ENCODE measurements at regions not wholly inside any gene's neighbourhood (a gene's known extent, or its start where the extent isn't known, plus 50 kb on each side); places are given as distances from the start of the nearest gene placed in this dataset.

- Histone ChIP-seq H3K27ac (replicated peaks in 1 of 4) (no peak overlapping the region), H3K4me1 (no peaks in the 10 kb centered on the region), H3K36me3 (no peaks in the 10 kb centered on the region), H3K27me3 (no peaks in the 10 kb centered on the region), H3K9me3 (no peaks in the 10 kb centered on the region), H3K4me3 (no peak overlapping the region)
- intact Hi-C loops (cut with DNase I), result no loop called here
- TF ChIP-seq POLR2A (IDR thresholded peaks at IDR 0.05; ENCODE audit: low read depth) (no peak), POLR2AphosphoS5 (IDR thresholded peaks at IDR 0.05) (no peak), EP300 (IDR thresholded peaks at IDR 0.05) (no peak), CTCF (IDR thresholded peaks at IDR 0.05) (no peak)
- no peak for DNase-seq (ENCODE audit: extremely low spot score)
- WGBS, result 71% methylated on average over 3 of the region's 3 CpGs
Measured at GRCh38 chr9:108746001-108746400, 109.8 kb downstream of the ACTL7B start.

DNA sequence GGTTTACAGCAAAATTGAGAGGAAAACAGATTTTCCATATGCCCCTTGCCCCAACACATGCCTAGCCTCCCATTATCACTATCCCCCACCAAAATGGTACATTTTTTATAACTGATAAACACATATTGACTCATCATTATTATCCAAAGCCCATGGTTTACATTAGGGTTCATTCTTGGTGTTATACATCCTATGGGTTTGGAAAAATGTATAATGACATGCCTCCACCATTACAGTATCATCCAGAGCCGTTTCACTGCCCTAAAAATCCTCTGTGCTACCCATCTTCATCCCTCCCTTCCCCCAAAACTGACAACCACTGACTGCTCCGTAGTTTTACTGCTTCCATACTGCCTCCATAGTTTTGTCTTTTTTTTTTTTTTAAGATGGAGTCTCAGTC, 111.1 kb downstream of the ACTL7B start:
- no peaks in the 10 kb centered on the region for H3K4me1 ChIP-seq
- intact Hi-C loops (cut with DNase I), result no loop called here
- WGBS, result 82% methylated on average over 2 of the region's 2 CpGs
- no peak overlapping the region for H3K4me3 ChIP-seq
- H3K27me3 ChIP-seq, result no peaks in the 10 kb centered on the region
- TF ChIP-seq CTCF (IDR thresholded peaks at IDR 0.05) (no peak), POLR2A (IDR thresholded peaks at IDR 0.05; ENCODE audit: low read depth) (no peak), POLR2AphosphoS5 (IDR thresholded peaks at IDR 0.05) (no peak), EP300 (IDR thresholded peaks at IDR 0.05) (no peak)
- H3K27ac ChIP-seq (replicated peaks in 1 of 4), result no peak overlapping the region
- H3K36me3 ChIP-seq, result no peaks in the 10 kb centered on the region
- no peak for DNase-seq (ENCODE audit: extremely low spot score)
- H3K9me3 ChIP-seq, result no peaks in the 10 kb centered on the region

DNA sequence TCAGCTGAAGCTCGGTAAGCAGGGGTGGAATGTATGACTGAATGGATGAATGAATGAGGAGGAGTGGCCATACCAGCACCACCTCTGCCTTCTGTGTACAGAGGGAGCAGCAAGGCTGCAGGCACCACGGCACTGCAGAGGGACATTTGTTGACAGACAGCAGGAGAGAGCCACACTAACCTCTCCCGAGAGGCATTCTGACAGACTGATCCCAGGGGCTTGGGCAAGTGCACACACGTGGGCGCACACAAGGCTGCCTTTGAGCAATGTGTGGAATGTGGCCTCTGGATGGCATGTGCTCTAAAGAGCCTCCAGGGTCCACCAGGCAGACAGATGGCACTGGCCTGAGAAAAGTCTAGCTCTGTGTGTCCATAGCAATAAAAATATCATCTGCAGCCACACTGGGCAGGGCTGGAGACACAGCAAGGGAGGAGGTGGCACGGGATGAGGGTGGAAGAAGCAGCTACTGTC, 111.8 kb downstream of the ACTL7B start:
- H3K4me3 ChIP-seq, result no peak overlapping the region
- WGBS, result 60% methylated on average over 5 of the region's 6 CpGs
- H3K27ac ChIP-seq (replicated peaks in 1 of 4), result no peak overlapping the region
- no peak for DNase-seq (ENCODE audit: extremely low spot score)
- H3K27me3 ChIP-seq, result no peaks in the 10 kb centered on the region
- intact Hi-C loops (cut with DNase I), result no loop called here
- no peaks in the 10 kb centered on the region for H3K9me3 ChIP-seq
- H3K4me1 ChIP-seq, result no peaks in the 10 kb centered on the region
- no peaks in the 10 kb centered on the region for H3K36me3 ChIP-seq
- TF ChIP-seq POLR2AphosphoS5 (IDR thresholded peaks at IDR 0.05) (no peak), CTCF (IDR thresholded peaks at IDR 0.05) (no peak), EP300 (IDR thresholded peaks at IDR 0.05) (no peak), POLR2A (IDR thresholded peaks at IDR 0.05; ENCODE audit: low read depth) (no peak)

DNA sequence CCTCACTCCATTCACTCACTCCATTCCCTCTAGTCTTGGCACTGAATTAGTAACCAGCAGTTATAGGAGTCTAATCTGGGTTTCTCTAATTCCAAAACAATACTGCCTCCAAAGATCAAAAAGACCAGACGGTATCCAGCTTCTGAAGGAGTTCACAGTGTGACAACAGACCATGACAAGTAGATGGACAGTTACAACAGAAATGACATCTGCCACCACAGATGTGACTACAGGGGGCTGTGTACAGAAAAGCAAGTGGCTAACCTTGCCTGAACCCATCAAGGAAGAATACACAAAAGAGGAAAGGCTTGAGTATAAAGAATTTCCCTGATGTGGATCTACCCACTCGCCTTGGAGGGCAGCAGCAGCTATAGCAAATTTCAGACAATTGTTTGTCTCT, 112.4 kb downstream of the ACTL7B start:
- no peaks in the 10 kb centered on the region for H3K27me3 ChIP-seq

More for the DNA sequence above, 112.4 kb downstream of the ACTL7B start:
- Histone ChIP-seq H3K4me1 (no peaks in the 10 kb centered on the region), H3K36me3 (no peaks in the 10 kb centered on the region), H3K4me3 (no peak overlapping the region), H3K9me3 (no peaks in the 10 kb centered on the region), H3K27ac (replicated peaks in 1 of 4) (no peak overlapping the region)
- no peak for DNase-seq (ENCODE audit: extremely low spot score)
- intact Hi-C loops (cut with DNase I), result no loop called here
- no peak for TF ChIP-seq EP300 (IDR thresholded peaks at IDR 0.05)
- no peak for TF ChIP-seq POLR2AphosphoS5 (IDR thresholded peaks at IDR 0.05)
- no peak for TF ChIP-seq POLR2A (IDR thresholded peaks at IDR 0.05; ENCODE audit: low read depth)
- no peak for TF ChIP-seq CTCF (IDR thresholded peaks at IDR 0.05)
- 80% methylated on average over 2 of the region's 2 CpGs for WGBS
